Umbilical cord (tissue), 1 donor: ENCODE measurements at regions not wholly inside any gene's neighbourhood (a gene's known extent, or its start where the extent isn't known, plus 50 kb on each side); places are given as distances from the start of the nearest gene placed in this dataset.
"Not testable (repeated sequence)": the region's sequence is repeated elsewhere in the genome, so short reads cannot be mapped to it uniquely, and the experiment has no call there.

Experiments used
- DNase-seq: peaks from one replicate; pipeline ENCODE4 v3.0.0-alpha.2; 2015; ENCODE audit warnings: low spot score

DNA sequence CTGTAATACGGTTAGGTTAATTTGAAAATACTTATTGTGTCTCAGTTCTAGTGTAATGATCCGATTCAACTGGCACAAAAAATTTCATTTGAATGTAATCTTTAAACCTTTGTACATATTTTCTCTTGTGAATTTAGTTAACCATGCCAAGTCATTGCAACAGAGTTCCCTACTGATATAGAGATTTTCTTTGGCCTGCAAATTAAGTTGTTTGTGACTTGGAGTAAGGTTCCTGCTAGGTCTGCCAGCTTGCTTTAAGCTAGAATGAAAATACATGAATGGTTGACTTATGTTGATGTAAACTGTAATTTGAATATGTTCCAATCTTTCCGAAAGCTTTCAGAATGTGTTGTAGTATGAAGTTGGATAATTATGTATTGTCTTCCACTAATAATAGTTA is 1004.1 kb upstream of the EDIL3 start:
- DNase-seq: peak; percentile 1

DNA sequence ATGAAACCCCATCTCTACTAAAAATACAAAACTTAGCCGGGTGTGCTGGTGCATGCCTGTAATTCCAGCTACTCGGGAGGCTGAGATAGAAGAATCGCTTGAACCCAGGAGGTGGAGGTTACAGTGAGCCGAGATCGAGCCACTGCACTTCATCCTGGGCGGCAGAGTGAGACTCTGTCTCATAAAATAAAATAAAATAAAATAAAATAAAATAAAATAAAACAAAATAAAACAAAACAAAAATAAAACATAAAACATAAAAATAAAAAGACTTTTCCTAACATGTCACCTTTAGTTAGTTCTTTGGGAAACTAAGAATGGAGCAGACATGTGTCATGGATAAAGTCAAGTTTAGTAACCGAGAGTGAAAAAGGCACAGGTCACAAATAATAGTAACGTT is 1007.6 kb upstream of the EDIL3 start:
- not testable (repeated sequence) for DNase-seq

- no peak for DNase-seq
Observed at GRCh38 chr5:85395526-85395925, 1010.8 kb upstream of the EDIL3 start.

DNA sequence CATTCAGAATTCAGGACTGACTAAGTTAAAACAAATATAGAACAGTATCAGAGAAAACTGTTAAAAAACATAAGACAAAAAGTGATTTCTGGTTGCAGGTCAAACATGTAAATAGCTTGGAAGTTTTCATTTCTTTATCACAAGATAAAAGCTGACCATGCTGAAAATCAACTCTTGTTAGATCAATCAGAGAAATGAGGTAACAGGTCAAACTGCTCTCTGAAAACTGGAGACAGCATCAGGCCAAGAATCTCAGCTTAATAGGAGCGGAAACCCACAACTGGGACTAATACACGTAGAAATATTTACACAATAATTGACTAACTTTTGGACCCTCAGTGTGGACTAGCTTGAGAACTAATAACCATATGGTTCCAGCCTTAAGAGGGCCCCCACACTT is 1012.8 kb upstream of the EDIL3 start:
- DNase-seq: no peak

- no peak for DNase-seq
Observed at GRCh38 chr5:85428426-85428934, 1043.8 kb upstream of the EDIL3 start.

GRCh38 chr5:85431726-85432125 is 1047.0 kb upstream of the EDIL3 start:
- not testable (repeated sequence) for DNase-seq

- no peak for DNase-seq
Observed at GRCh38 chr5:85441156-85441555, 1056.5 kb upstream of the EDIL3 start.

- no peak for DNase-seq
Observed at GRCh38 chr5:85441853-85442252, 1057.2 kb upstream of the EDIL3 start.

- DNase-seq: no peak
Observed at GRCh38 chr5:85452322-85453025, 1067.8 kb upstream of the EDIL3 start.

DNA sequence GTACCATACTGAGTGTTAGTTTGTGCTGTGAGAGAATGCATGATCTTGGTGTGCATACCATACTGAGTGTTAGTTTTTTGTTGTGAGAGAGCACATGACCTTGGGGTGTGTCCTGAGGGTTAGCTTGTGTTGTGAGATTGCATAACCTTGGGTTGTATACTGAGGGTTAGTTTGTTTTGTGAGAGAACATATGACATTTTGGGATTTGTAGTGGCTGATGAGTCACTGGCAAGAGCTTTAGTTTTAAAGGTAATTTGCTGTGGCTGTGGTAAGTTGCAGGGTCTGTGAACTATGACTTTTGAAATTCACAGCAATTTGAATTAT is 1068.3 kb upstream of the EDIL3 start:
- DNase-seq: no peak

DNA sequence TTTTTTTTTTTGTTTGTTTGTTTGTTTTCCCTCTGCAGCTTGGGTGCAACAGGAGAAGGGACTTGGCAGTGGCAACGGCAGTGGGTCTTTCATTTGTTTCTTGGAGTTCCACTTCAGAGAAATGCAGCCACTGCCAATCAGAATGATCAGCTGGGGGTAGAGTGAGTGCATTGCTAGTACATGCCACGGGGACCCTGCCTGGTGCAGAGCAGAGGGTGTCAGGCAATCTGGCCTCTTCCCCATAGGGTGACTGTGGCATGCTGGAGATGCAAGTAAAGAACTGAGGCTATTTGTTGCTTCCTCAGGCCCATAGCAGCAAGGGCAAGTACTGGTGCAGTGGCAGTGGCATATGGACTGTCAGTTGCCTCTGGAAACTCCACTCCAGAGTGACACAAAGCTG is 1073.6 kb upstream of the EDIL3 start:
- DNase-seq: no peak

DNA sequence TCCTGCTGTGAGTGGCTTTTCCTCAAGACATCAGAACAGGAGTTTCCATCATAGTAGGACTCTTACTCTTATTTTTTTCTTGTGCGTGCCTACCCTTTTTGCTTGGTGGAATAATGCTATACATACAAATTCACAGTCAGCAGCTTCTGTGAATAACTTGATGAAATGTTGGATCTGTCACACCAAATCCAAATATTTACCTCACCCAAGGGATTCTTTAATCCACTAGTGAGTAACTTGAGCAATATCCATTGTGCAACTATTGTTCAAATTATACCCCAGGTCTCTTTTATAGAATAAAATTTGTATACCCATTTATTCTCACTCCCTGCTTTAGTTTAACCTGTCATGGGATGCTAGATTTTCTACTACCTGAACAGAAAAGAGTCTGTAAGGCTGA is 1078.3 kb upstream of the EDIL3 start:
- DNase-seq: no peak

DNA sequence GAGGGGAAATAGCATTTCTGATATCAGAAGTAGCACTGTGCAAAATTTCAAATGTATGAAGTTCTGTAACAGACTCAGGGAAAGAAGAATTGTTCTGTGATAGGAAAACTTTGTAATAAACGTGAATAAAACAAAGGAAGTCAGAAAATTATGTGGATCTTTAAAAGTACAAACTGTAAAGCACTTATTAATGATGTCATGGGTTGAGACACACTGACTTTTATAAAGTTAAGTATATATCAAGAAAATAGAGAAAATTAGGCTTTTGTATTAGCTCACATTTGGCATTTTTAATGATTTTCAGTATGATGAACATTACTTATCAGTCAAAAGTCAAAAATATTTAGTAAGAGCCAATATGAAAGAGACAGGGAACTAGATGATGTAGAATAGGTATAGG is 1081.7 kb upstream of the EDIL3 start:
- no peak for DNase-seq

DNA sequence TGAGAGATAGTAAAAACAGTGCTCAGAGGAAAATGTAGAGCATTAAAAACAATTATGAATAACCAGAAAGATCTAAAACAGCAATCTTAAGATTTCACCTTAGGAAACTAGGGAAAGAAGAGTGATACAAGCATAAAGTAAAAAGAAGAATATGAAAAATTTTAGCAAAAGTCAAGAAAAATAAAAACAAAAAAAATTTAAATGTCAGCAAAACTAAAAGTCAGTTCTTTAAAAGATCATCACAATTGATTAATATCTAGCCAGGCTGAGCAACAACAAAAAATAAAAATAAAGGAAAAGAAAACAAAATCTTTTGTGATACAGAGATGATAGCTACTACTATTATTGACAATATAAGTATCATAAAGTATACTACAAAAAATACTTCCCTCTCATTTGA is 1088.1 kb upstream of the EDIL3 start:
- DNase-seq: no peak

DNA sequence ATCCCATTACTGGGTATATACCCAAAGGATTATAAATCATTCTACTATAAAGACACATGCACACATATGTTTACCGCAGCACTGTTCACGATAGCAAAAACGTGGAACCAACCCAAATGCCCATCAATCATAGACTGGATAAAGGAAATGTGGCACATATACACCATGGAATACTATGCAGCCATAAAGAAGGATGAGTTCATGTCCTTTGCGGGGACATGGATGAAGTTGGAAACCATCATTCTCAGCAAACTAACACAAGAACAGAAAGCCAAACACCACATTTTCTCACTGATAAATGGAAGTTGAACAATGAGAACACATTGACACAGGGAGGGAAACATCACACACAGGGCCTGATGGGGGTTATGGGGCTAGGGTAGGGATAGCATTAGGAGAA is 1090.5 kb upstream of the EDIL3 start:
- not testable (repeated sequence) for DNase-seq

- no peak for DNase-seq
Observed at GRCh38 chr5:85476617-85477016, 1091.9 kb upstream of the EDIL3 start.

DNA sequence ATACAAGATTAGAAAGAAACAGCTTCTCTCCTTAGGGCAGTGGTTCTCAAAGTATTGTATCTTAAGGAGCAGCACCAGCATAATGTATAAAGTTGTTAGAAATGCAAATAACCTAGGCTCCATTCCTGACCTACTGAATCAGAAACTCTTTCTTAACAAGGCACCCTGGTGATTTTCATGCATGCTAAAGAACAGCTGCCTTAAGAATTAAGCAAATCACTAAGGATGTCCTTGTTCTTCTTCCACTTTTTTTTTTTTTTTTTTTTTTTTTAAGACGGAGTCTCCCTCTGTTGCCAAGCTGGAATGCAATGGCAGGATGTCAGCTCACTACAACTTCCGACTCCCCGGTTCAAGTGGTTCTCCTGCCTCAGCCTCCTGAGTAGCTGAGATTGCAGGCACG is 1095.2 kb upstream of the EDIL3 start:
- DNase-seq: no peak

GRCh38 chr5:85484982-85485574 is 1100.4 kb upstream of the EDIL3 start:
- DNase-seq: no peak

GRCh38 chr5:85488295-85488694 is 1103.6 kb upstream of the EDIL3 start:
- DNase-seq: no peak

DNA sequence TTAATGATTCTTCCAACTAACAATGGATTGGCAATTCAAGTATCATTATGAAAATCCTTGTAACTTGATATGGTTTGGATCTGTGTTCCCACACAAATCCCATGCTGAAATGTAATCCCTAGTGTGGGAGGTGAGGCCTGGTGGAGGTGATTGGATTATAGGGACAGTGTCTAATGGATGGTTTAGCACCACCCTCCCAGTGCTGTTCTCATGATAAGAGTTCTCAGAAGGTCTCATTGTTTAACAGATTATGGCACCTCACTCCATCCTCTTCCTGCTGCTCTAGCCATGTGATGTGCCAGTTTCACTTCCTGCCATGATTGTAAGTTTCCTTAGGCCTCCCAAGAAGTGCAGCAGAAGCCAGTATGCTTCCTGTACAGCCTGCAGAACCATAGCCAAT is 1116.2 kb upstream of the EDIL3 start:
- DNase-seq: no peak

DNA sequence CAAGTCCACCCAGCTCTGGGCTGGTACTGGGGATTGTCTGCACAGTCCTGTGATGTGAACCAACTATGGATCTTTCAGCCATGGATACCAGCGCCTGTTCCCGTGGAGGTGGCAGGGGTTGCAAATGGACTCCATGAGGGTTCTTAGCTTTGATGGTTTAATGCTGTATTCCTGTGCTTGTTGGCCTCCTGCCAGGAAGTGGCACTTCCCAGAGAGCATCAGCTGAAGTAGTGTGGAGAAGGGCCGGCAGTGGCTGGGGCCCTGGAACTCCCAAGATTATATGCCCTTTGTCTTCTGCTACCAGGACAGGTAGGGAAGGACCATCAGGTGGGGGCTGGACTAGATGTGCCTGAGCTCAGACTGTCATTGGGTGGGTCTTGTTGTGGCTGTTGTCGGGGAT is 1104.8 kb upstream of the COX7C start:
- DNase-seq: no peak

GRCh38 chr5:85515588-85515987 is 1102.2 kb upstream of the COX7C start:
- no peak for DNase-seq

GRCh38 chr5:85517386-85517785 is 1100.4 kb upstream of the COX7C start:
- no peak for DNase-seq
